DMS 273 treated with DMSO at 0.1 percent for 48 hours (cell line): ENCODE measurements at regions not wholly inside any gene's neighbourhood (a gene's known extent, or its start where the extent isn't known, plus 50 kb on each side); places are given as distances from the start of the nearest gene placed in this dataset.

Source experiments
- DNase-seq: peaks from one replicate; lab custom pipeline; 2025; lab: John Stamatoyannopoulos, UW

DNA sequence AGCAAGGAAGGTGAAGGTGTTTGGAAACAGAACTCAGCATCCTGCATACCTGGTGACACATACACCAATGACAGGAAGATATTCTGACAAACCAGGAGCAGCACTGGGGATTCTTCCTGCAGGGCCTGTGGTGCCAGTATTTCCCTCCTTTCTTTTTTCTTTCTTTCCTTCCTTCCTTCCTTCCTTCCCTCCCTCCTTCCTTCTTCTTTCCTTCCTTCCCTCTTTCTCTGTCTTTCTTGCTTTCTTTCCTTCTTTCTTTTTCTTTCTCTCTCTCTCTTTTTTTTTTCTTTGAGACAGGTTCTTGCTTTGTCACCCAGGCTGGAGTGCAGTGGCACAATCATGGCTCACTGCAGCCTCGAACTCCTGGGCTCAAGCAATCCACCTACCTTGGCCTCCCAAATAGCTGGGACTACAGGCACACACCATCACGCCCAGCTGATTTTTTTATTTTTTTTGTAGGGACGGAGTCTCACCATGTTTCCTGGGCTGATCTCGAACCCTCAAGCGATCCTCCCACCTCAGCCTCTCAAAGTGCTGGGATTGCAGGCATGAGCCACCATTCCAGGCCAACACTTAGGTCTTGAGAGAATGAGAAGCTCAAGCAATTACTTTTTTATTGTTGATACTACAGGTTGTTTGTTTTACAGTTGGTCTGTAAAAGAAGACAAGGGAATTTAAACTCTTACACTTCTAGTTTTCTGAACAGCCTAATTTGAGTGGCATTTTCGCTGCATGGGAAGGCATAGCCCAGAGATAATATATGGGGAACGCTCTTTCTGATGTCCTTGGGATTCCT, 54.7 kb upstream of the GATA6 start:
- no peak for DNase-seq

- DNase-seq = no peak
Observed at GRCh38 chr18:22115573-22115972, 53.8 kb upstream of the GATA6 start.
